HL-60 (cell line): ENCODE measurements at regions not wholly inside any gene's neighbourhood (a gene's known extent, or its start where the extent isn't known, plus 50 kb on each side); places are given as distances from the start of the nearest gene placed in this dataset.

Experiments
- DNase-seq, 2 experiments: peaks; one replicate each; pipeline ENCODE4 v3.0.0-alpha.2; 2010 to 2020; ENCODE audit warnings: low read depth in 1 of 2, low spot score in 1 of 2
- H3K27ac ChIP-seq: fragments of 250-450 bp; sonication (Bioruptor Pico); replicated peaks from 2 replicates; pipeline ENCODE4 v1.5.1; 2020; ENCODE audit warnings: mild to moderate bottlenecking, moderate library complexity
- H3K27me3 ChIP-seq: fragments of 250-450 bp; sonication (Bioruptor Pico); 2 replicates; pipeline ENCODE4 v1.5.1; 2021; ENCODE audit warnings: mild to moderate bottlenecking, moderate library complexity; ENCODE audit not compliant: insufficient read depth, poor library complexity, severe bottlenecking
- H3K4me3 ChIP-seq: replicated peaks from 2 replicates; pipeline ENCODE4 v1.5.1; 2011; ENCODE audit warnings: mild to moderate bottlenecking, control low read depth, low read length; ENCODE audit not compliant: insufficient read depth
- GABPA ChIP-seq: IDR thresholded peaks from 2 replicates; pipeline ENCODE4 v1.6.1; 2012; ENCODE audit warnings: low read depth
- POLR2AphosphoS5 ChIP-seq: IDR thresholded peaks from 2 replicates; pipeline ENCODE4 v1.6.1; 2012; ENCODE audit warnings: low read depth
- SPI1 ChIP-seq: IDR thresholded peaks from 2 replicates; pipeline ENCODE4 v1.6.1; 2012; ENCODE audit warnings: low read depth, mild to moderate bottlenecking, borderline replicate concordance
- TF ChIP-seq, protein P1 (sequence below): IDR thresholded peaks from 2 replicates; pipeline ENCODE4 v1.6.1; 2012; ENCODE audit warnings: low read depth; ENCODE audit not compliant: insufficient replicate concordance
- TF ChIP-seq, protein P2 (sequence below): IDR thresholded peaks from one replicate; pipeline ENCODE4 v1.5.1; 2011; ENCODE audit warnings: low read length, control low read depth, inconsistent platforms; ENCODE audit not compliant: insufficient read depth

DNA sequence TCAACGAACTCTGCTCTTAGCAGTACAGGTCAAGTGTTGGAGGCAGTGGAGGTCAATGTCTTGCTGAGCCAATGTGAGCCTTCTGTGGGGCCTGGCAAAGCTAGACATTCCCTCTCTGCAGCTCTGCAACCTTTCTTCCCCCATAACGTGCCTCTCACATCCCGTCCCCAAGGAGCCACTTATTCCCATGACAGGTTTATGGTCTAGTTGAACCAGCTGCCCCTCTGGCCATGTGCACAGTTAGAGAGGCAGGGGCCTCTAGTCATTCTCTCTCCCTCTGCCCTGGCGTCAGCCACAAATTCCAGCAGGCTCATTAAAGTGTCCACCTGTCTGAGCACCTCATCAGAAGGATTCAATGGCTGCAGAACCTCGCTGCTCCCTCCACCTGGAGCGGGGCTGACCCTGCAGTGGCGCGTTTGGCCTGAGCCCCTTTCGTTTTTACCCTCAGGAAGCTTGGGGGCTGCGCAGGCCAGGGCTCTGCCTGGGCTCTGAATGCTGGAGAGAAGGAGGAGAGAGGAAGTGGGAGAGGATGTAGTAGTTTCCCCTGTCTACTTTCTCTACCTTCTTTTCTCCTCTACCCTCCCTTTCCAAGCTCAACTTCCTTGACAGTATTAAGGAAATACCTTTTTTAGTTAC lies 302.1 kb upstream of the B3GAT1 start:
- DNase-seq = no peak
- Histone ChIP-seq H3K4me3 (no peak overlapping the region), H3K27ac (no peak overlapping the region), H3K27me3 (no peaks in the 10 kb centered on the region)
- TF ChIP-seq, protein P1, sequence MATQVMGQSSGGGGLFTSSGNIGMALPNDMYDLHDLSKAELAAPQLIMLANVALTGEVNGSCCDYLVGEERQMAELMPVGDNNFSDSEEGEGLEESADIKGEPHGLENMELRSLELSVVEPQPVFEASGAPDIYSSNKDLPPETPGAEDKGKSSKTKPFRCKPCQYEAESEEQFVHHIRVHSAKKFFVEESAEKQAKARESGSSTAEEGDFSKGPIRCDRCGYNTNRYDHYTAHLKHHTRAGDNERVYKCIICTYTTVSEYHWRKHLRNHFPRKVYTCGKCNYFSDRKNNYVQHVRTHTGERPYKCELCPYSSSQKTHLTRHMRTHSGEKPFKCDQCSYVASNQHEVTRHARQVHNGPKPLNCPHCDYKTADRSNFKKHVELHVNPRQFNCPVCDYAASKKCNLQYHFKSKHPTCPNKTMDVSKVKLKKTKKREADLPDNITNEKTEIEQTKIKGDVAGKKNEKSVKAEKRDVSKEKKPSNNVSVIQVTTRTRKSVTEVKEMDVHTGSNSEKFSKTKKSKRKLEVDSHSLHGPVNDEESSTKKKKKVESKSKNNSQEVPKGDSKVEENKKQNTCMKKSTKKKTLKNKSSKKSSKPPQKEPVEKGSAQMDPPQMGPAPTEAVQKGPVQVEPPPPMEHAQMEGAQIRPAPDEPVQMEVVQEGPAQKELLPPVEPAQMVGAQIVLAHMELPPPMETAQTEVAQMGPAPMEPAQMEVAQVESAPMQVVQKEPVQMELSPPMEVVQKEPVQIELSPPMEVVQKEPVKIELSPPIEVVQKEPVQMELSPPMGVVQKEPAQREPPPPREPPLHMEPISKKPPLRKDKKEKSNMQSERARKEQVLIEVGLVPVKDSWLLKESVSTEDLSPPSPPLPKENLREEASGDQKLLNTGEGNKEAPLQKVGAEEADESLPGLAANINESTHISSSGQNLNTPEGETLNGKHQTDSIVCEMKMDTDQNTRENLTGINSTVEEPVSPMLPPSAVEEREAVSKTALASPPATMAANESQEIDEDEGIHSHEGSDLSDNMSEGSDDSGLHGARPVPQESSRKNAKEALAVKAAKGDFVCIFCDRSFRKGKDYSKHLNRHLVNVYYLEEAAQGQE = no peak
- no peak for TF ChIP-seq POLR2AphosphoS5
- no peak for TF ChIP-seq SPI1
- TF ChIP-seq, protein P2, sequence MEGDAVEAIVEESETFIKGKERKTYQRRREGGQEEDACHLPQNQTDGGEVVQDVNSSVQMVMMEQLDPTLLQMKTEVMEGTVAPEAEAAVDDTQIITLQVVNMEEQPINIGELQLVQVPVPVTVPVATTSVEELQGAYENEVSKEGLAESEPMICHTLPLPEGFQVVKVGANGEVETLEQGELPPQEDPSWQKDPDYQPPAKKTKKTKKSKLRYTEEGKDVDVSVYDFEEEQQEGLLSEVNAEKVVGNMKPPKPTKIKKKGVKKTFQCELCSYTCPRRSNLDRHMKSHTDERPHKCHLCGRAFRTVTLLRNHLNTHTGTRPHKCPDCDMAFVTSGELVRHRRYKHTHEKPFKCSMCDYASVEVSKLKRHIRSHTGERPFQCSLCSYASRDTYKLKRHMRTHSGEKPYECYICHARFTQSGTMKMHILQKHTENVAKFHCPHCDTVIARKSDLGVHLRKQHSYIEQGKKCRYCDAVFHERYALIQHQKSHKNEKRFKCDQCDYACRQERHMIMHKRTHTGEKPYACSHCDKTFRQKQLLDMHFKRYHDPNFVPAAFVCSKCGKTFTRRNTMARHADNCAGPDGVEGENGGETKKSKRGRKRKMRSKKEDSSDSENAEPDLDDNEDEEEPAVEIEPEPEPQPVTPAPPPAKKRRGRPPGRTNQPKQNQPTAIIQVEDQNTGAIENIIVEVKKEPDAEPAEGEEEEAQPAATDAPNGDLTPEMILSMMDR = no peak
- TF ChIP-seq GABPA = no peak

DNA sequence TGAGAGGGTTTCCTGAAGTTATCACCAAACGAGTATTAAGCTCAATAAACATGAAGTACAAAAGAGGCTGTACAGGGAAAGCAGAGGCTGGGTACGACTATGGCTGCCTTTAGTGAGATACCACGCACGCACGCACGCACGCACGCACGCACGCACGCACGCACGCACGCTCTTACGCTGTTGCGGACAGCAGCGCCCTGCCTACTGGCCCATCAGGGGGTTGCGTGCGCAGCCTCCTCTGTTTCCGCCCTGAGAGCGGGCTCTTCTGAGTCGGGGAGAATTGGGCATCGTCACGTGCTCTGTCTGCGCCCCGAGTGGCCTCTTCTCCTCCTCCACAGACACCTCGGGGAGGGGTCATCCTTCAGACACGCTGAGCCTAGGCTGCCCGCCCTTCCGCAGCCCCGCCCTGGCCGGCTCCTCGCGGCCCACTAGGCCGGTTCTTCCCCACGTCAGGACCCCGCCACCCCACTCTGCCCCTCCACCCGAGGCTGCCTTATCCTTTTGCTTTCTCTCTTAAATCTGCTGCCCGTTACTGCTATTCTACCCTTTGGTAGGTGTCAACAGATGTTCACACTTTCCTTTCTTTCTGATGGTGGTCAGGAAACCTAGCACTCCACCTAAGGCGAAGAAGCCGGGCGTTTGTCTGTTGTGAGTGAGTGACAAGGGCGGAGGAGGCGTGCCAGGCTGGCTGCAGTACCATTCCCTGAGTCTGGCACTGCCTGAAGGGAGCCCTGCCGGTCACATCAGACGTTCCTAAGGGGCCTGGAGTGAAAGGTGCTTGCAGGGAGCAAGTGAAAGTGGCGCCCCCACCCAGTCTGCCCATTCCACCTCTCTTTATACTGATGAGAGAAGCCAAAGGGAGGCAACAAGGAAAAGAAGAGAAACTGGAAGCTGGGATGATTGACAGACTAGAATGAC lies 300.4 kb upstream of the B3GAT1 start:
- no peak for TF ChIP-seq GABPA
- TF ChIP-seq, protein P2 = no peak
- no peak for TF ChIP-seq SPI1
- TF ChIP-seq, protein P1 = no peak
- no peak for TF ChIP-seq POLR2AphosphoS5
- no peak overlapping the region for H3K27ac ChIP-seq
- H3K4me3 ChIP-seq = no peak overlapping the region
- DNase-seq = no peak
- no peaks in the 10 kb centered on the region for H3K27me3 ChIP-seq

DNA sequence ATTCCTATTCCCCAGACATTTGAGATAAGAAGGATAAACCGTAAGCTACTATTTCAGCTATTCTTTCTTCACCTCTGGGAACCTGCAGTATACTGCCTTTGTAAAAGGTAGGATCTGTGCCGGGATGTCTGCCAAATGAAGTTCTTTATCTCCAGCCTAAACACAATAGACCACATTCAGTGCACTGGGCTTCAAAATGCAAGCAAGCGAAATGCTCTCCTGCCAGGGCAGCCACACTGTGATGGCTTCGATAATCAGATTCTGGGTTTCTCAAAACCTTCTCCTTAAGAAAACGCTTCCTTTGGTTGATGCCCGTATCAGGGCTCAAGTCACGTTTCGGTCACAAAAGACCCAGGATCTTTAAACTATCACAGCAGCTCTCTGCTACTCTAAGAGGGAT lies 299.5 kb upstream of the B3GAT1 start:
- TF ChIP-seq, protein P2 = no peak
- Histone ChIP-seq H3K27ac (no peak overlapping the region), H3K27me3 (no peaks in the 10 kb centered on the region), H3K4me3 (no peak overlapping the region)
- DNase-seq = no peak
